ENCODE measurements at regions not wholly inside any gene's neighbourhood (a gene's known extent, or its start where the extent isn't known, plus 50 kb on each side); places are given as distances from the start of the nearest gene placed in this dataset.
"Not testable (repeated sequence)": the region's sequence is repeated elsewhere in the genome, so short reads cannot be mapped to it uniquely, and the experiment has no call there.

GRCh38 chr2:87468429-87468981 is 279.4 kb upstream of the PLGLB2 start:
- H3K4me3 ChIP-seq (ENCODE audit: low read depth, low read length); H3K36me3 ChIP-seq (ENCODE audit: insufficient read depth, low read length); H3K27ac ChIP-seq (ENCODE audit: low read depth, low read length); H3K27me3 ChIP-seq (ENCODE audit: insufficient read depth, low read length); H2AFZ ChIP-seq (ENCODE audit: low read length, unreplicated experiment): not testable (repeated sequence)
- peaks cover 53% of the 10 kb centered on the region for H3K79me2 ChIP-seq (ENCODE audit: control insufficient read depth, insufficient read depth, low read length, unreplicated experiment)
- peaks cover 15% of the 10 kb centered on the region for H3K4me1 ChIP-seq (ENCODE audit: control insufficient read depth, insufficient read depth, low read length, unreplicated experiment)

GRCh38 chr2:87469180-87470151 is 278.4 kb upstream of the PLGLB2 start:
- not testable (repeated sequence) for H3K27me3 ChIP-seq (ENCODE audit: insufficient read depth, low read length); H2AFZ ChIP-seq (ENCODE audit: low read length, unreplicated experiment); H3K36me3 ChIP-seq (ENCODE audit: insufficient read depth, low read length); H3K4me3 ChIP-seq (ENCODE audit: low read depth, low read length)
- Histone ChIP-seq H3K27ac (ENCODE audit: low read depth, low read length) (peak overlapping the region; percentile 79), H3K79me2 (ENCODE audit: control insufficient read depth, insufficient read depth, low read length, unreplicated experiment) (peaks cover 51% of the 10 kb centered on the region), H3K4me1 (ENCODE audit: control insufficient read depth, insufficient read depth, low read length, unreplicated experiment) (peaks cover 15% of the 10 kb centered on the region)

GRCh38 chr2:87470381-87471380 is 277.2 kb upstream of the PLGLB2 start:
- not testable (repeated sequence) for H3K36me3 ChIP-seq (ENCODE audit: insufficient read depth, low read length); H3K27ac ChIP-seq (ENCODE audit: low read depth, low read length); H2AFZ ChIP-seq (ENCODE audit: low read length, unreplicated experiment); H3K4me3 ChIP-seq (ENCODE audit: low read depth, low read length); H3K27me3 ChIP-seq (ENCODE audit: insufficient read depth, low read length)
- Histone ChIP-seq H3K79me2 (ENCODE audit: control insufficient read depth, insufficient read depth, low read length, unreplicated experiment) (peaks cover 44% of the 10 kb centered on the region), H3K4me1 (ENCODE audit: control insufficient read depth, insufficient read depth, low read length, unreplicated experiment) (peaks cover 15% of the 10 kb centered on the region)

GRCh38 chr2:87471478-87471877 is 276.4 kb upstream of the PLGLB2 start:
- not testable (repeated sequence) for H3K4me3 ChIP-seq (ENCODE audit: low read depth, low read length); H3K27me3 ChIP-seq (ENCODE audit: insufficient read depth, low read length); H3K36me3 ChIP-seq (ENCODE audit: insufficient read depth, low read length); H2AFZ ChIP-seq (ENCODE audit: low read length, unreplicated experiment); H3K27ac ChIP-seq (ENCODE audit: low read depth, low read length)
- peaks cover 16% of the 10 kb centered on the region for H3K4me1 ChIP-seq (ENCODE audit: control insufficient read depth, insufficient read depth, low read length, unreplicated experiment)
- peaks cover 44% of the 10 kb centered on the region for H3K79me2 ChIP-seq (ENCODE audit: control insufficient read depth, insufficient read depth, low read length, unreplicated experiment)

DNA sequence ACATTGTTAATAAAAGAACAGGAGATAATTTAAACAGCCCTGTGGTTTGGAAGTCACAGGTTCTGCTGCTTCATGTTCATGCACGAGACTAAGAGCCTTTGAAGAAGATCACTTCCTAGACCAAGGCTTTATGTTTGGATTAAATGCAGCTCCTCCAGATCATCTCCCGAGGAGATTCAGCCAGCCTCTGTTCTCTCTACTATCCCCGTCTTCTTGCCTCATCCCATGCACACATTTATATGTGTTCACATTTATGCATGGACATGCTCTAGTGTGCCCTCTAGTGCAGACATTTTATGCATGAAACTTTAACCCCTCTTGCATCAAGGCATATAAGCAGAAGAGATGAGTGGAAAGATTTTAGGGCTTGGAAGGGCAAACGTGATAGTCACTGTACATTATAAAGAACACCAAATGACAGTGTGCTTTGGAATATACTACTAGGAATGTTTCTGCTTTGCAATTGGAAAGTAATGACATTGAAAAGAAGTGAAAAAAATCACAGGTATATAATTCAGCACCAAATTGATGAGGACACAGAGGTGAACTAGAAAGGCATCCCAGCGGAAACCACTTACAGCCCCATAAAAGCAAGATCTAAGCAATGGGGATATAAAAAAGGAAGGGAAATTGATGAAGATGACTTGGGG is 271.5 kb upstream of the PLGLB2 start:
- not testable (repeated sequence) for H3K27ac ChIP-seq (ENCODE audit: low read depth, low read length); H2AFZ ChIP-seq (ENCODE audit: low read length, unreplicated experiment); H3K4me3 ChIP-seq (ENCODE audit: low read depth, low read length); H3K27me3 ChIP-seq (ENCODE audit: insufficient read depth, low read length); H3K4me1 ChIP-seq (ENCODE audit: control insufficient read depth, insufficient read depth, low read length, unreplicated experiment); H3K36me3 ChIP-seq (ENCODE audit: insufficient read depth, low read length)
- H3K79me2 ChIP-seq (ENCODE audit: control insufficient read depth, insufficient read depth, low read length, unreplicated experiment), result peaks cover 43% of the 10 kb centered on the region

- not testable (repeated sequence) for H3K27me3 ChIP-seq (ENCODE audit: insufficient read depth, low read length); H3K4me3 ChIP-seq (ENCODE audit: low read depth, low read length); H2AFZ ChIP-seq (ENCODE audit: low read length, unreplicated experiment); H3K4me1 ChIP-seq (ENCODE audit: control insufficient read depth, insufficient read depth, low read length, unreplicated experiment); H3K36me3 ChIP-seq (ENCODE audit: insufficient read depth, low read length)
- Histone ChIP-seq H3K27ac (ENCODE audit: low read depth, low read length) (peak overlapping the region; percentile 62), H3K79me2 (ENCODE audit: control insufficient read depth, insufficient read depth, low read length, unreplicated experiment) (peaks cover 41% of the 10 kb centered on the region)
Observed at GRCh38 chr2:87476936-87477335, 271.0 kb upstream of the PLGLB2 start.

GRCh38 chr2:87477669-87478428 is 270.0 kb upstream of the PLGLB2 start:
- Histone ChIP-seq H3K4me1 (ENCODE audit: control insufficient read depth, insufficient read depth, low read length, unreplicated experiment) (peaks cover 12% of the 10 kb centered on the region), H3K79me2 (ENCODE audit: control insufficient read depth, insufficient read depth, low read length, unreplicated experiment) (peaks cover 43% of the 10 kb centered on the region), H3K27ac (ENCODE audit: low read depth, low read length) (peak overlapping the region; percentile 62), H3K4me3 (ENCODE audit: low read depth, low read length) (peak overlapping the region; percentile 59)
- H3K27me3 ChIP-seq (ENCODE audit: insufficient read depth, low read length); H3K36me3 ChIP-seq (ENCODE audit: insufficient read depth, low read length); H2AFZ ChIP-seq (ENCODE audit: low read length, unreplicated experiment): not testable (repeated sequence)

- H3K4me1 ChIP-seq (ENCODE audit: control insufficient read depth, insufficient read depth, low read length, unreplicated experiment), result peaks cover 16% of the 10 kb centered on the region
- H3K27me3 ChIP-seq (ENCODE audit: insufficient read depth, low read length); H2AFZ ChIP-seq (ENCODE audit: low read length, unreplicated experiment); H3K4me3 ChIP-seq (ENCODE audit: low read depth, low read length); H3K27ac ChIP-seq (ENCODE audit: low read depth, low read length); H3K36me3 ChIP-seq (ENCODE audit: insufficient read depth, low read length): not testable (repeated sequence)
- H3K79me2 ChIP-seq (ENCODE audit: control insufficient read depth, insufficient read depth, low read length, unreplicated experiment), result peaks cover 48% of the 10 kb centered on the region
Observed at GRCh38 chr2:87478911-87479310, 269.0 kb upstream of the PLGLB2 start.

- H3K27me3 ChIP-seq (ENCODE audit: insufficient read depth, low read length); H2AFZ ChIP-seq (ENCODE audit: low read length, unreplicated experiment); H3K36me3 ChIP-seq (ENCODE audit: insufficient read depth, low read length); H3K4me3 ChIP-seq (ENCODE audit: low read depth, low read length): not testable (repeated sequence)
- H3K79me2 ChIP-seq (ENCODE audit: control insufficient read depth, insufficient read depth, low read length, unreplicated experiment), result peaks cover 47% of the 10 kb centered on the region
- H3K27ac ChIP-seq (ENCODE audit: low read depth, low read length), result peak overlapping the region; percentile 26; the same call in 1 of the 2 replicates
- peaks cover 16% of the 10 kb centered on the region for H3K4me1 ChIP-seq (ENCODE audit: control insufficient read depth, insufficient read depth, low read length, unreplicated experiment)
Observed at GRCh38 chr2:87483093-87483680, 264.7 kb upstream of the PLGLB2 start.

All from ACC112 (cell line).